H1 (cell line): ENCODE measurements at regions not wholly inside any gene's neighbourhood (a gene's known extent, or its start where the extent isn't known, plus 50 kb on each side); places are given as distances from the start of the nearest gene placed in this dataset.

ENCODE experiments used
- CTCF ChIA-PET: fragments of 300-600 bp; sonication (Branson Sonifier 250); formaldehyde crosslinking; loops from one replicate; lab custom pipeline; 2021; ENCODE audit not compliant: partially characterized antibody; lab: Charles Lee
- POLR2A ChIA-PET: fragments of 300-600 bp; sonication (Branson Sonifier 250); formaldehyde crosslinking; loops from one replicate; lab custom pipeline; 2021; ENCODE audit warnings: inconsistent platforms; ENCODE audit not compliant: partially characterized antibody; lab: Charles Lee
- DNase-seq, 2 experiments: peaks; one replicate each; pipeline versions ENCODE4 v3.0.0 to v3.0.0-alpha.2; 2010 to 2022; ENCODE audit warnings: low spot score in 2 of 2, low read depth in 1 of 2, mixed read lengths in 1 of 2
- FAIRE-seq: peaks from 2 replicates; lab custom pipeline; 2011; peaks lifted over from hg19 to GRCh38; lab: Jason Lieb, UNC
- H2AFZ ChIP-seq: 2 replicates; pipeline ENCODE4 v1.8.1; 2012; ENCODE audit warnings: low read length, inconsistent platforms
- H2AK5ac ChIP-seq: 2 replicates; pipeline ENCODE4 v1.6.1; 2013; ENCODE audit warnings: low read depth, low read length
- H2BK120ac ChIP-seq: replicated peaks from 2 replicates; pipeline ENCODE3; 2013; ENCODE audit warnings: low read depth, low read length, inconsistent platforms
- H2BK12ac ChIP-seq: 2 replicates; pipeline ENCODE4 v1.6.1; 2013; ENCODE audit warnings: low read depth, low read length
- H2BK15ac ChIP-seq: 2 replicates; pipeline ENCODE4 v1.6.1; 2013; ENCODE audit warnings: low read length
- H2BK20ac ChIP-seq: 2 replicates; pipeline ENCODE4 v1.6.1; 2013; ENCODE audit warnings: low read length
- H2BK5ac ChIP-seq: 2 replicates; pipeline ENCODE4 v1.6.1; 2013; ENCODE audit warnings: low read depth, low read length
- H3K14ac ChIP-seq: 2 replicates; pipeline ENCODE4 v1.6.1; 2013; ENCODE audit warnings: inconsistent platforms; ENCODE audit not compliant: insufficient read length
- H3K18ac ChIP-seq: 2 replicates; pipeline ENCODE4 v1.6.1; 2013; ENCODE audit warnings: low read length; ENCODE audit errors: extremely low read depth
- H3K23ac ChIP-seq: 2 replicates; pipeline ENCODE4 v1.6.1; 2013; ENCODE audit warnings: inconsistent platforms; ENCODE audit not compliant: insufficient read length
- H3K23me2 ChIP-seq: 2 replicates; pipeline ENCODE4 v1.6.1; 2013; ENCODE audit warnings: low read depth, low read length
- H3K27ac ChIP-seq: 2 replicates; pipeline ENCODE4 v1.6.1; 2011; ENCODE audit warnings: low read depth, low read length, inconsistent platforms
- H3K27me3 ChIP-seq, 4 experiments: replicated peaks in 1 of 4; 1 replicate in 1 of 4; 2 replicates in 3 of 4; pipeline versions ENCODE4 v1.6.1 to v1.8.1; 2011 to 2013; ENCODE audit warnings: low read length in 3 of 4, mild to moderate bottlenecking in 3 of 4, inconsistent platforms in 2 of 4, mixed read lengths in 2 of 4, moderate library complexity in 1 of 4; ENCODE audit not compliant: control insufficient read depth in 3 of 4, insufficient read depth in 3 of 4; ENCODE audit errors: extremely low read depth in 1 of 4
- H3K36me3 ChIP-seq, 4 experiments: 2 replicates each; pipeline versions ENCODE4 v1.6.1 to v1.8.1; 2011 to 2013; ENCODE audit warnings: mild to moderate bottlenecking in 4 of 4, low read length in 3 of 4, moderate library complexity in 2 of 4, control low read depth in 1 of 4, inconsistent platforms in 1 of 4; ENCODE audit not compliant: insufficient read depth in 4 of 4, control insufficient read depth in 2 of 4
- H3K4ac ChIP-seq: replicated peaks from 2 replicates; pipeline ENCODE3; 2013; ENCODE audit warnings: low read length, low read depth, mixed read lengths, inconsistent platforms; ENCODE audit not compliant: insufficient read length
- H3K4me1 ChIP-seq, 4 experiments: replicated peaks in 1 of 4; 1 replicate in 1 of 4; 2 replicates in 3 of 4; pipeline versions ENCODE4 v1.6.1 to v1.8.1; 2011 to 2013; ENCODE audit warnings: low read length in 3 of 4, inconsistent platforms in 2 of 4, mixed read lengths in 1 of 4; ENCODE audit not compliant: insufficient read depth in 4 of 4, control insufficient read depth in 3 of 4
- H3K4me2 ChIP-seq, 2 experiments: 2 replicates each; pipeline versions ENCODE4 v1.6.1 to v1.8.1; 2011 to 2013; ENCODE audit warnings: low read depth in 2 of 2, low read length in 2 of 2, control low read depth in 1 of 2, inconsistent platforms in 1 of 2, mild to moderate bottlenecking in 1 of 2; ENCODE audit not compliant: insufficient read depth in 1 of 2
- H3K4me3 ChIP-seq, 4 experiments: fragments of 200-600, 300-600 bp in 1 of 4; sonication (generic), shearing (Covaris generic), sonication (Bioruptor Twin) in 1 of 4; 2 replicates each; pipeline versions ENCODE4 v1.5.1 to v1.8.1; 2011 to 2016; ENCODE audit warnings: low read length in 4 of 4, low read depth in 3 of 4, control low read depth in 2 of 4, inconsistent platforms in 2 of 4, mild to moderate bottlenecking in 2 of 4, mixed read lengths in 1 of 4, moderate library complexity in 1 of 4; ENCODE audit not compliant: insufficient read depth in 2 of 4; ENCODE audit errors: extremely low read depth in 1 of 4
- H3K56ac ChIP-seq: replicated peaks from 2 replicates; pipeline ENCODE3; 2013; ENCODE audit warnings: low read depth, mild to moderate bottlenecking, mixed read lengths, low read length, inconsistent platforms; ENCODE audit not compliant: insufficient read length
- H3K79me1 ChIP-seq: 2 replicates; pipeline ENCODE4 v1.6.1; 2013; ENCODE audit warnings: low read depth, low read length, control low read depth
- H3K79me2 ChIP-seq, 2 experiments: 2 replicates each; pipeline versions ENCODE4 v1.6.1 to v1.8.1; 2012 to 2013; ENCODE audit warnings: low read length in 2 of 2, mild to moderate bottlenecking in 2 of 2, inconsistent platforms in 1 of 2; ENCODE audit not compliant: insufficient read depth in 2 of 2, control insufficient read depth in 1 of 2
- H3K9ac ChIP-seq, 4 experiments: replicated peaks in 1 of 4; 1 replicate in 1 of 4; 2 replicates in 3 of 4; pipeline versions ENCODE4 v1.6.1 to v1.8.1; 2011 to 2013; ENCODE audit warnings: low read depth in 3 of 4, low read length in 3 of 4, control low read depth in 2 of 4, mild to moderate bottlenecking in 2 of 4, moderate library complexity in 2 of 4, inconsistent platforms in 1 of 4; ENCODE audit errors: extremely low read depth in 1 of 4
- H3K9me3 ChIP-seq, 2 experiments: 2 replicates each; pipeline versions ENCODE4 v1.6.1 to v1.8.1; 2012 to 2013; ENCODE audit warnings: mild to moderate bottlenecking in 2 of 2, moderate library complexity in 2 of 2, control low read depth in 1 of 2, inconsistent platforms in 1 of 2, low read depth in 1 of 2, low read length in 1 of 2, mixed read lengths in 1 of 2; ENCODE audit not compliant: insufficient read depth in 2 of 2
- H4K20me1 ChIP-seq, 2 experiments: replicated peaks in 1 of 2; 2 replicates each; pipeline versions ENCODE3 to v1.8.1; 2011 to 2013; ENCODE audit warnings: inconsistent platforms in 2 of 2, low read length in 2 of 2, mild to moderate bottlenecking in 1 of 2; ENCODE audit not compliant: insufficient read depth in 2 of 2, control insufficient read depth in 1 of 2
- H4K5ac ChIP-seq: 2 replicates; pipeline ENCODE4 v1.6.1; 2013; ENCODE audit warnings: low read length, low read depth, mixed read lengths, inconsistent platforms; ENCODE audit not compliant: insufficient read length
- H4K8ac ChIP-seq: 2 replicates; pipeline ENCODE4 v1.8.0; 2013; ENCODE audit warnings: mild to moderate bottlenecking, moderate library complexity, low read length, inconsistent platforms; ENCODE audit not compliant: insufficient read depth; ENCODE audit errors: extremely low read depth
- H4K91ac ChIP-seq: replicated peaks from 2 replicates; pipeline ENCODE3; 2013; ENCODE audit warnings: low read length, mixed read lengths, inconsistent platforms; ENCODE audit not compliant: insufficient read length
- BRCA1 ChIP-seq: IDR thresholded peaks from 2 replicates; pipeline ENCODE4 v1.6.1; 2012; ENCODE audit warnings: low read depth, low read length, improper control_type of control experiment
- EZH2 ChIP-seq: fragments of 200-600 bp; sonication (generic); IDR thresholded peaks from 2 replicates; pipeline ENCODE4 v1.7.1; 2012; ENCODE audit warnings: low read depth, mild to moderate bottlenecking, moderate library complexity, low read length, inconsistent platforms; ENCODE audit not compliant: severe bottlenecking
- JUN ChIP-seq: IDR thresholded peaks from 2 replicates; pipeline ENCODE4 v1.6.1; 2011; ENCODE audit warnings: low read depth, mild to moderate bottlenecking, improper control_type of control experiment, low read length
- RAD21 ChIP-seq, 2 experiments: IDR thresholded peaks in 1 of 2; conservative IDR thresholded peaks in 1 of 2; 2 replicates each; pipeline ENCODE4 v1.6.1; 2011; ENCODE audit warnings: low read depth in 2 of 2, low read length in 2 of 2, improper control_type of control experiment in 1 of 2, inconsistent platforms in 1 of 2, mild to moderate bottlenecking in 1 of 2, moderate library complexity in 1 of 2
- RFX5 ChIP-seq: IDR thresholded peaks from 2 replicates; pipeline ENCODE4 v1.6.1; 2011; ENCODE audit warnings: low read depth, low read length, improper control_type of control experiment, borderline replicate concordance
- RNF2 ChIP-seq: fragments of 200-900, 300-1000 bp; sonication (generic); IDR thresholded peaks from 2 replicates; pipeline ENCODE4 v1.7.1; 2016; ENCODE audit warnings: borderline replicate concordance, low read depth, mild to moderate bottlenecking, antibody characterized with exemption, low read length; ENCODE audit not compliant: poor library complexity, severe bottlenecking; ENCODE audit errors: missing control alignments
- SAP30 ChIP-seq: fragments of 300-600 bp; sonication (generic); IDR thresholded peaks from 2 replicates; pipeline ENCODE4 v1.7.1; 2012; ENCODE audit warnings: low read length, moderate library complexity, mild to moderate bottlenecking, inconsistent platforms; ENCODE audit not compliant: insufficient read depth, insufficient replicate concordance
- SRF ChIP-seq: IDR thresholded peaks from 2 replicates; pipeline ENCODE4 v1.6.1; 2011; ENCODE audit warnings: mild to moderate bottlenecking, low read depth, low read length, moderate library complexity
- SUZ12 ChIP-seq: fragments of 200-600 bp; sonication (generic); IDR thresholded peaks from 2 replicates; pipeline ENCODE4 v1.6.1; 2012; ENCODE audit warnings: mild to moderate bottlenecking, inconsistent platforms, low read length, moderate library complexity, mixed read lengths
- WGBS, 2 experiments: shearing (Covaris generic) in 1 of 2; methylation state at CpG; one replicate each; pipeline versions ENCODE4 v1.1.6 to v1.1.7; 2013 to 2015; ENCODE audit warnings: low lambda C conversion rate in 2 of 2, mixed read lengths in 2 of 2, inconsistent platforms in 1 of 2, low coverage in 1 of 2, missing lambda C conversion rate in 1 of 2; ENCODE audit not compliant: insufficient replicate concordance in 2 of 2, insufficient coverage in 1 of 2, insufficient read length in 1 of 2; ENCODE audit errors: extremely low coverage in 1 of 2, missing lambda C conversion rate in 1 of 2; 5-methylcytosine and 5-hydroxymethylcytosine counted together
- TF ChIP-seq, protein P1 (sequence below): IDR thresholded peaks from 2 replicates; pipeline ENCODE4 v1.6.1; 2011; ENCODE audit warnings: low read length, improper control_type of control experiment

DNA sequence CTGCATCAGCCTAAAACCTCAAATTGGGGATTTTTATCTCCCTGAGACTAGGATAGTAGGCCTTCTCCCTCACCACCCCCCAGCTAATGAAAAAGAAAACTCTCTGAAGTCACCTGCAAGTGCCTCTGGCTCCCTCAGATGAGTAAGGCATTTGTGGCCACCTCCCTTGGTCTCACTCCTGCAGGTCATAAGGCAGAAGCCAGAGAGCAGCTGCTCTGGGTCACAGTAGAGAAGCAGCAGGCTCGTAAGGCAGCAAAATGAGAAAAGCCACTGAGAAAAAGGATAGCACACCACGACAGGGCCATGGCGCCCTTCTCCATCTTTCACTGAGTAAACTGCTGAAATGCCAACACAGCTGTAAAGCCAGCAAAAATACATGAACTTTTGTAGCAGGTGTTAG is 296.7 kb upstream of the DPH6 start:
- H2AFZ ChIP-seq = no peak overlapping the region
- H3K18ac ChIP-seq = no peak overlapping the region
- H3K4me3 ChIP-seq = no peak overlapping the region
- H3K4ac ChIP-seq = no peak overlapping the region
- H3K56ac ChIP-seq = no peak overlapping the region
- no peak overlapping the region for H4K8ac ChIP-seq
- H3K27me3 ChIP-seq = no peaks in the 10 kb centered on the region
- H3K23me2 ChIP-seq = no peaks in the 10 kb centered on the region
- no peaks in the 10 kb centered on the region for H4K20me1 ChIP-seq
- H2BK120ac ChIP-seq = no peak overlapping the region
- H2AK5ac ChIP-seq = no peak overlapping the region
- H3K79me2 ChIP-seq = no peaks in the 10 kb centered on the region
- no peak overlapping the region for H2BK5ac ChIP-seq
- ChIA-PET CTCF (no interaction called here), POLR2A (no interaction called here)
- H3K4me2 ChIP-seq = no peak overlapping the region
- H3K9ac ChIP-seq = no peak overlapping the region
- no peak for FAIRE-seq
- H3K79me1 ChIP-seq = no peaks in the 10 kb centered on the region
- no peak overlapping the region for H4K5ac ChIP-seq
- H3K4me1 ChIP-seq = peaks cover 2 to 5% (median 3%) of the 10 kb centered on the region in 4 experiments; a peak in 6 of 7 replicates
- H3K9me3 ChIP-seq = no peaks in the 10 kb centered on the region; a peak in 1 of 4 replicates
- H4K91ac ChIP-seq = no peak overlapping the region
- H3K27ac ChIP-seq = no peak overlapping the region
- DNase-seq = no peak
- no peak overlapping the region for H2BK20ac ChIP-seq
- no peak overlapping the region for H2BK12ac ChIP-seq
- no peak overlapping the region for H3K14ac ChIP-seq
- no peak overlapping the region for H3K23ac ChIP-seq
- WGBS, 2 experiments = 88% methylated on average over 3 of the region's 3 CpGs; no CpG with 5 or more reads in 1 of the 2 experiments
- no peaks in the 10 kb centered on the region for H3K36me3 ChIP-seq
- H2BK15ac ChIP-seq = no peak overlapping the region
- TF ChIP-seq BRCA1 (no peak), RAD21 (IDR thresholded peaks at IDR 0.05 in 1 of 2, conservative IDR thresholded peaks at IDR 0.05 in 1 of 2; ENCODE audit: low read depth in 2 of 2, low read length in 2 of 2) (no peak), RNF2 (no peak), RFX5 (no peak), EZH2 (no peak), JUN (no peak), SAP30 (no peak), SRF (no peak), SUZ12 (no peak)
- TF ChIP-seq, protein P1, sequence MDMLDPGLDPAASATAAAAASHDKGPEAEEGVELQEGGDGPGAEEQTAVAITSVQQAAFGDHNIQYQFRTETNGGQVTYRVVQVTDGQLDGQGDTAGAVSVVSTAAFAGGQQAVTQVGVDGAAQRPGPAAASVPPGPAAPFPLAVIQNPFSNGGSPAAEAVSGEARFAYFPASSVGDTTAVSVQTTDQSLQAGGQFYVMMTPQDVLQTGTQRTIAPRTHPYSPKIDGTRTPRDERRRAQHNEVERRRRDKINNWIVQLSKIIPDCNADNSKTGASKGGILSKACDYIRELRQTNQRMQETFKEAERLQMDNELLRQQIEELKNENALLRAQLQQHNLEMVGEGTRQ = no peak
